Esophagus muscularis mucosa (tissue), 4 donors: ENCODE measurements at regions not wholly inside any gene's neighbourhood (a gene's known extent, or its start where the extent isn't known, plus 50 kb on each side); places are given as distances from the start of the nearest gene placed in this dataset.

Experiments
- DNase-seq: peaks from one replicate; pipeline ENCODE4 v3.0.0-alpha.2; 2017; ENCODE audit errors: extremely low spot score
- H3K27ac ChIP-seq, 4 donors: fragments of 200-600 bp; sonication (generic); replicated peaks in 1 of 4; 1 replicate in 3 of 4; 2 replicates in 1 of 4; pipeline ENCODE4 v1.5.1; 2016 to 2019; ENCODE audit warnings: mild to moderate bottlenecking in 1 of 4
- H3K27me3 ChIP-seq, 4 donors: fragments of 200-600 bp; sonication (generic); one replicate each; pipeline versions ENCODE4 v1.5.1 to v1.6.0; 2016 to 2019
- H3K36me3 ChIP-seq, 4 donors: fragments of 200-600 bp; sonication (generic); one replicate each; pipeline ENCODE4 v1.5.1; 2016 to 2019
- H3K4me1 ChIP-seq, 4 donors: fragments of 200-600 bp; sonication (generic); one replicate each; pipeline ENCODE4 v1.5.1; 2016 to 2019
- H3K4me3 ChIP-seq, 4 donors: fragments of 200-600 bp; sonication (generic); 1 replicate in 2 of 4; 2 replicates in 2 of 4; pipeline ENCODE4 v1.5.1; 2016 to 2019; ENCODE audit warnings: mild to moderate bottlenecking in 4 of 4, moderate library complexity in 1 of 4
- H3K9me3 ChIP-seq, 4 donors: fragments of 200-600 bp; sonication (generic); 1 replicate in 3 of 4; 2 replicates in 1 of 4; pipeline ENCODE4 v1.5.1; 2016 to 2019
- CTCF ChIP-seq, 3 experiments: fragments of 200-600 bp in 2 of 3; fragments of 450-650 bp in 1 of 3; sonication (generic) in 2 of 3; IDR thresholded peaks; one replicate each; pipeline ENCODE4 v1.5.1; 2017 to 2019; ENCODE audit warnings: antibody characterized with exemption in 3 of 3, mild to moderate bottlenecking in 2 of 3, moderate library complexity in 1 of 3
- EP300 ChIP-seq: sonication (generic); formaldehyde crosslinking; IDR thresholded peaks from one replicate; pipeline ENCODE4 v1.6.1; 2017; ENCODE audit warnings: antibody characterized with exemption
- POLR2A ChIP-seq: fragments of 450-650 bp; IDR thresholded peaks from one replicate; pipeline ENCODE4 v1.6.1; 2017; ENCODE audit warnings: antibody characterized with exemption, moderate library complexity, mild to moderate bottlenecking, low read depth
- POLR2AphosphoS5 ChIP-seq, 2 donors: sonication (generic); formaldehyde crosslinking; IDR thresholded peaks; one replicate each; pipeline ENCODE4 v1.6.1; 2017; ENCODE audit warnings: antibody characterized with exemption in 2 of 2
- WGBS: methylation state at CpG from one replicate; pipeline ENCODE4 v1.1.5; 2018; 5-methylcytosine and 5-hydroxymethylcytosine counted together
- intact Hi-C: fragments of 100-400 bp; cut with DNase I; formaldehyde crosslinking; loops from one replicate; pipeline ENCODE4 v1.15.1; 2023

GRCh38 chr4:111213531-111213930 is 590.7 kb upstream of the PITX2 start:
- intact Hi-C loops: no loop called here
- WGBS: 73% methylated on average over 4 of the region's 4 CpGs
- TF ChIP-seq POLR2AphosphoS5 (IDR thresholded peaks at IDR 0.05) (no peak), EP300 (no peak), POLR2A (no peak)
- H3K27ac ChIP-seq: no peak overlapping the region
- no peaks in the 10 kb centered on the region for H3K4me1 ChIP-seq
- H3K9me3 ChIP-seq: no peaks in the 10 kb centered on the region
- no peaks in the 10 kb centered on the region for H3K36me3 ChIP-seq
- H3K4me3 ChIP-seq: no peak overlapping the region
- H3K27me3 ChIP-seq: no peaks in the 10 kb centered on the region
- no peak for DNase-seq

GRCh38 chr4:111214371-111214770 is 591.5 kb upstream of the PITX2 start:
- Histone ChIP-seq H3K9me3 (no peaks in the 10 kb centered on the region), H3K36me3 (no peaks in the 10 kb centered on the region), H3K4me3 (no peak overlapping the region), H3K4me1 (no peaks in the 10 kb centered on the region), H3K27me3 (no peaks in the 10 kb centered on the region), H3K27ac (no peak overlapping the region)
- DNase-seq: no peak
- intact Hi-C loops: no loop called here
- 67% methylated on average over 1 of the region's 1 CpG for WGBS
- TF ChIP-seq CTCF (IDR thresholded peaks at IDR 0.05) (no peak), POLR2AphosphoS5 (IDR thresholded peaks at IDR 0.05) (no peak), POLR2A (no peak), EP300 (no peak)

- Histone ChIP-seq H3K27me3 (no peaks in the 10 kb centered on the region), H3K9me3 (no peaks in the 10 kb centered on the region), H3K4me1 (no peaks in the 10 kb centered on the region), H3K4me3 (no peak overlapping the region), H3K27ac (no peak overlapping the region), H3K36me3 (no peaks in the 10 kb centered on the region)
- DNase-seq: no peak
- TF ChIP-seq POLR2A: no peak
- no peak for TF ChIP-seq POLR2AphosphoS5 (IDR thresholded peaks at IDR 0.05)
- TF ChIP-seq CTCF (IDR thresholded peaks at IDR 0.05): no peak
- no peak for TF ChIP-seq EP300
- intact Hi-C loops: no loop called here
Measured at GRCh38 chr4:111215755-111216154, 592.9 kb upstream of the PITX2 start.

GRCh38 chr4:111216791-111217190 is 593.9 kb upstream of the PITX2 start:
- H3K27ac ChIP-seq: no peak overlapping the region
- no peaks in the 10 kb centered on the region for H3K36me3 ChIP-seq
- no peak for DNase-seq
- no peak overlapping the region for H3K4me3 ChIP-seq
- no peaks in the 10 kb centered on the region for H3K27me3 ChIP-seq
- no peaks in the 10 kb centered on the region for H3K4me1 ChIP-seq
- TF ChIP-seq EP300: no peak
- intact Hi-C loops: no loop called here
- H3K9me3 ChIP-seq: no peaks in the 10 kb centered on the region

- no peak overlapping the region for H3K27ac ChIP-seq
- H3K27me3 ChIP-seq: no peaks in the 10 kb centered on the region
- H3K9me3 ChIP-seq: no peaks in the 10 kb centered on the region
- TF ChIP-seq CTCF (IDR thresholded peaks at IDR 0.05): no peak
- no peak for TF ChIP-seq POLR2A
- no peak for TF ChIP-seq EP300
- TF ChIP-seq POLR2AphosphoS5 (IDR thresholded peaks at IDR 0.05): no peak
- intact Hi-C loops: no loop called here
- H3K4me3 ChIP-seq: no peak overlapping the region
- no peak for DNase-seq
- no peaks in the 10 kb centered on the region for H3K36me3 ChIP-seq
- H3K4me1 ChIP-seq: no peaks in the 10 kb centered on the region
Measured at GRCh38 chr4:111221371-111221770, 598.5 kb upstream of the PITX2 start.

GRCh38 chr4:111228396-111228795 is 605.5 kb upstream of the PITX2 start:
- no peaks in the 10 kb centered on the region for H3K27me3 ChIP-seq
- WGBS: 100% methylated on average over 1 of the region's 1 CpG
- H3K4me3 ChIP-seq: no peak overlapping the region
- no peaks in the 10 kb centered on the region for H3K4me1 ChIP-seq
- intact Hi-C loops: no loop called here
- no peak overlapping the region for H3K27ac ChIP-seq
- DNase-seq: no peak
- H3K36me3 ChIP-seq: no peaks in the 10 kb centered on the region
- no peak for TF ChIP-seq CTCF (IDR thresholded peaks at IDR 0.05)
- no peak for TF ChIP-seq POLR2A
- no peak for TF ChIP-seq POLR2AphosphoS5 (IDR thresholded peaks at IDR 0.05)
- no peak for TF ChIP-seq EP300
- no peaks in the 10 kb centered on the region for H3K9me3 ChIP-seq
